GM23248 (cell line): ENCODE measurements at regions not wholly inside any gene's neighbourhood (a gene's known extent, or its start where the extent isn't known, plus 50 kb on each side); places are given as distances from the start of the nearest gene placed in this dataset.
A peak's percentile ranks its signal among the peaks of the same experiment; 100 is the strongest.

Source experiments
- DNase-seq: peaks from one replicate; pipeline ENCODE4 v3.0.0-alpha.2; 2015
- H2AFZ ChIP-seq: fragments of 200-600 bp; sonication (generic); 2 replicates; pipeline ENCODE4 v1.6.1; 2016; ENCODE audit warnings: antibody characterized with exemption
- H3F3A ChIP-seq: fragments of 200-600 bp; sonication (generic); 2 replicates; pipeline ENCODE4 v1.6.1; 2016; ENCODE audit warnings: mild to moderate bottlenecking, antibody characterized with exemption, mixed run types; ENCODE audit not compliant: insufficient read depth
- H3K27ac ChIP-seq: fragments of 200-600 bp; sonication (generic); 2 replicates; pipeline ENCODE4 v1.5.1; 2016; ENCODE audit warnings: mild to moderate bottlenecking
- H3K27me3 ChIP-seq: fragments of 200-600 bp; sonication (generic); replicated peaks from 2 replicates; pipeline ENCODE4 v1.6.1; 2016; ENCODE audit warnings: mild to moderate bottlenecking; ENCODE audit not compliant: insufficient read depth
- H3K36me3 ChIP-seq: fragments of 200-600 bp; sonication (generic); 2 replicates; pipeline ENCODE4 v1.6.1; 2016; ENCODE audit warnings: low read depth, mild to moderate bottlenecking
- H3K4me1 ChIP-seq: fragments of 200-600 bp; sonication (generic); 2 replicates; pipeline ENCODE4 v1.6.1; 2016; ENCODE audit warnings: mild to moderate bottlenecking; ENCODE audit not compliant: insufficient read depth
- H3K4me2 ChIP-seq: fragments of 200-600 bp; sonication (generic); one replicate; pipeline ENCODE4 v1.6.1; 2016; ENCODE audit warnings: mild to moderate bottlenecking; ENCODE audit not compliant: unreplicated experiment
- H3K4me3 ChIP-seq: fragments of 200-600 bp; sonication (generic); 2 replicates; pipeline ENCODE4 v1.5.1; 2016; ENCODE audit warnings: mild to moderate bottlenecking
- H3K79me2 ChIP-seq: fragments of 200-600 bp; sonication (generic); 2 replicates; pipeline ENCODE4 v1.6.1; 2016; ENCODE audit warnings: mild to moderate bottlenecking; ENCODE audit not compliant: insufficient read depth
- H3K9ac ChIP-seq: fragments of 200-600 bp; sonication (generic); 2 replicates; pipeline ENCODE4 v1.6.1; 2016; ENCODE audit warnings: mild to moderate bottlenecking
- H3K9me2 ChIP-seq: fragments of 200-600 bp; sonication (generic); 2 replicates; pipeline ENCODE4 v1.6.1; 2016; ENCODE audit warnings: mixed run types, mild to moderate bottlenecking, moderate library complexity; ENCODE audit not compliant: insufficient read depth
- H3K9me3 ChIP-seq: fragments of 200-600 bp; sonication (generic); one replicate; pipeline ENCODE4 v1.6.1; 2017; ENCODE audit warnings: low read depth
- H4K20me1 ChIP-seq: fragments of 200-600 bp; sonication (generic); 2 replicates; pipeline ENCODE4 v1.6.0; 2016; ENCODE audit not compliant: insufficient read depth
- EZH2 ChIP-seq: fragments of 200-600 bp; sonication (generic); IDR thresholded peaks from 2 replicates; pipeline ENCODE4 v1.6.1; 2018; ENCODE audit warnings: antibody characterized with exemption, mild to moderate bottlenecking; ENCODE audit not compliant: insufficient read depth, poor library complexity, severe bottlenecking
- EZH2phosphoT487 ChIP-seq: fragments of 200-600 bp; sonication (generic); IDR thresholded peaks from 2 replicates; pipeline ENCODE4 v1.6.1; 2018; ENCODE audit warnings: antibody characterized with exemption, moderate library complexity, mild to moderate bottlenecking, low read depth; ENCODE audit not compliant: insufficient read depth
- WGBS, 2 experiments: methylation state at CpG; one replicate each; pipeline ENCODE4 v1.1.6; 2015 to 2017; ENCODE audit warnings: low lambda C conversion rate in 2 of 2, low coverage in 1 of 2; ENCODE audit errors: missing lambda C conversion rate in 2 of 2; 5-methylcytosine and 5-hydroxymethylcytosine counted together
- in situ Hi-C: fragments of 300-500 bp; cut with MboI; formaldehyde crosslinking; loops from 2 replicates; pipeline ENCODE4 v1.15.0; 2020

DNA sequence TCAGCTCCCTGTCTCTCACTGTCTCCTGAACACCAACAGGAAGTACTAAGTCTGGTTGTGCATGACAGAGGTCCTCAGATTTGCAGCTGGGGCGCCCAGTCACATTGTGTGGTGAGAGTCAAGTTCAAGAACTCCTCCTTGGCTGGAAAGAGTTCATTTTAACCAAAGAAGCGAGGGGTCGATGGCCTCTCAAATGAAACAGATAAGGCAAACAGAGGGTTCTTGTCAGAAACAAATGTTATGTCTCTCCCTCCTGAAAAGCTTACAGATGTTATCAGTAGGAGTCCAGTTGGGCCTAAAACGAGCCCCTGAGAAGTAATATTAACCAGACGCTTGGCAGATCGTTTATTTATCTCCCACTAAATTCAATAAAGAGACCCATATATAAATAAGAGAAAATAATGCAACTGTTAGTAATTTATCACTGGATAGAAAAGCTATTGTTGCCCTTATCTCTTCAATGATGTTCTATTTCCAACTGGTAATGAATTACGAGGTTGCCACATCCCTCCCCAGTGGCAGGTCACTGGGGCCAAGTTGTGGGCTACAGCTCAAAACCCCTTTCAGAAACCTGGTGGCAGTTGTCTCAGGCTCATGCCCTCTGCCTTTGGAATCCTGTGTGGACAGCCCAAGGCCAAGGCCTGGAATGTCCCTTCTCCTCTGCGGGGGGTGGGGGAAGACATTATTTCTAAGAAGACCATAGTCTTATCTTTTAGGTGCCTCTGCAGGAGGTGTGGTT is 307.5 kb upstream of the DYNLRB2 start:
- no peaks in the 10 kb centered on the region for H3K27me3 ChIP-seq
- H3K4me3 ChIP-seq = no peak overlapping the region
- H3K4me2 ChIP-seq = no peak overlapping the region
- no peak overlapping the region for H3K9ac ChIP-seq
- H3K27ac ChIP-seq = no peak overlapping the region
- TF ChIP-seq EZH2 = no peak
- TF ChIP-seq EZH2phosphoT487 = no peak
- H2AFZ ChIP-seq = no peak overlapping the region
- no peak for DNase-seq
- H3K4me1 ChIP-seq = peaks cover 33% of the 10 kb centered on the region
- peaks cover 20% of the 10 kb centered on the region for H3F3A ChIP-seq
- no peaks in the 10 kb centered on the region for H3K79me2 ChIP-seq
- H3K9me3 ChIP-seq = no peaks in the 10 kb centered on the region
- in situ Hi-C loops = no loop called here
- no peaks in the 10 kb centered on the region for H3K36me3 ChIP-seq
- H3K9me2 ChIP-seq = no peaks in the 10 kb centered on the region
- WGBS, 2 experiments = 87 to 89% methylated on average over 8 of the region's 8 CpGs
- H4K20me1 ChIP-seq = no peaks in the 10 kb centered on the region

DNA sequence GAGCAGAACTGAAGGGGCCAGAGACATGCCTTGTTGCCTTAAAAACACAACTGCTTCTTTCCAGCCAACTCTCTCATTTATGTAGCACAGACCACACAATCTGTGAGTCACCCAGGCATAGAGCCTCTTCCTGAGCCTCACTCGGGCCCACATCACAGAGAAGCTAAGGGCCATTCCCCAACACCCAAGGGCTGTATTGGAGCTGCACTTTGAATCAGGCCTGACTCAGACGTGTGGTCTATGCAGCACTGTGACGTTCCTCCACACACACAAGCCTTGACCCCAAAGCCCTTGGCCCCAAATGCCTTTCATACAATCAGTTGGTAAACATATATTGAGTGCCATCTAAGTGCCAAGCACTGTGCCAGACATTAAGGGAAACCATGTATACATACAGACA is 308.9 kb upstream of the DYNLRB2 start:
- peak overlapping the region; percentile 45 for H2AFZ ChIP-seq

DNA sequence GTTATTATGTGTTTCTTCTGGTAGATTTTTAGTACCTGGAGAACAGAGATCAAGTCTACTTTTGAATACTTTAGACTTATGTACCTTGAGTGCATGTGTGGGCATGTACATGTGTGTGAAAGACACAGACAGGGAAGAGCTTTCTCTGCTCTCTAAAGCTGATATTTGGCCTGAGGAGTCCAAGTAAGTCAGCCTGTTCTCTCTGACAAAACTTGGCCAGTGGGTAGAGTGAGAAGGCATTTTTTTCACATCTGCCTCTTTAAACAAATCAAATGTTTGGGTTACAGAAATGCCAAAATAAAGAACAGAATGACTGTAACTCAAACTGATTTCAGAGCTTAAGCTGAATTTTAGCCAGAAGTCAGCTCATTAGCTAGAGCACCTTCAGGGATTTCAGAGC is 309.7 kb upstream of the DYNLRB2 start:
- Histone ChIP-seq H3K9ac (no peak overlapping the region), H3K4me3 (no peak overlapping the region), H3K4me2 (peak overlapping the region; percentile 48), H3K27me3 (no peaks in the 10 kb centered on the region), H3F3A (peaks cover 20% of the 10 kb centered on the region), H4K20me1 (no peaks in the 10 kb centered on the region), H3K27ac (peak overlapping the region; percentile 65), H2AFZ (peak overlapping the region; percentile 45), H3K79me2 (no peaks in the 10 kb centered on the region), H3K9me2 (no peaks in the 10 kb centered on the region), H3K4me1 (peaks cover 33% of the 10 kb centered on the region), H3K36me3 (no peaks in the 10 kb centered on the region), H3K9me3 (peaks cover 5% of the 10 kb centered on the region)
- TF ChIP-seq EZH2phosphoT487 (no peak), EZH2 (no peak)
- DNase-seq = peak; percentile 50
- in situ Hi-C loops = no loop called here

More for the DNA sequence above, 308.9 kb upstream of the DYNLRB2 start:
- Histone ChIP-seq H3K9me2 (no peaks in the 10 kb centered on the region), H4K20me1 (no peaks in the 10 kb centered on the region), H3K4me1 (peaks cover 33% of the 10 kb centered on the region), H3F3A (peaks cover 20% of the 10 kb centered on the region), H3K79me2 (no peaks in the 10 kb centered on the region), H3K4me2 (peak overlapping the region; percentile 48), H3K27me3 (no peaks in the 10 kb centered on the region), H3K27ac (peak overlapping the region; percentile 65), H3K9me3 (peaks cover under 1% of the 10 kb centered on the region), H3K36me3 (no peaks in the 10 kb centered on the region), H3K9ac (0 out of 2 replicates have a peak overlapping the region, but pooled peaks have one; percentile 17), H3K4me3 (no peak overlapping the region)
- in situ Hi-C loops = no loop called here
- WGBS, 2 experiments = 0% methylated on average over 3 of the region's 3 CpGs
- DNase-seq = peak; percentile 92
- no peak for TF ChIP-seq EZH2phosphoT487

DNA sequence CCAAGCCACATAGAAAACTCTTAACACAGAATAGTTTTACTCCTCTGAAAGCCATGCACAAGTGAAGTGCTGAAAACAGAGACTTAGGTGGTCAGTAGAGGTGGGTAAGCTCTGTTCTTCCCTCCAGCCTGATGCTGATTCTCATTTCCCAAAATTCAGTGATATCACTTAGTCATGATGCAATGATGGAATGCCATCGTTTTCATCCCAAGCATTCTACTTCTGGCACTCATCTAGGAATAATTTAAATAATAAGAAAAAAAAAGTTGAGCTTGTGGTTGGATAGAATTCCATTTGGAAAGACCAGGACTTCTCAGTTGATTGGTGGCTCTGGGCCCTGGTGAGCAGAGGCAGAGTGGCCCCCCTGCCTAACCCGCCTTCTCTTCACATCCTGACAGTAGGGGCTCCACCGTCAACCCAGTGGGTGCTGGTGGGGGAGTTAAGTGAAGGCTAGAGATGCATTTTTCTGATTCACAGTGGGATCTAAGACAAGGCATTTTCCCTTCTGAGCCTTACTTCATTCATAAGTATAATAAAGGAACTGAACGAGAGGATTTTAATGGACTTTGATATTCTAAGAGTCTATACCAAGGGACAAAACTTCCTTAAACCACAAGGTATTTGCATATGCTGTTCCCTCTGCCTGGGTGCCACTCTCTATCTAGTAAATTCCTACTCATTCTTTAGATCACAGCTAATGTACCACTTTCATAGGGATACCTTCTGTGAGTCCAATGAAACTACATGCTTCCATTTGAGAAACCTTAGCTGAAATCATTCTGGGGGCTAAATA is 310.3 kb upstream of the DYNLRB2 start:
- H2AFZ ChIP-seq = peak overlapping the region; percentile 45
- H3K79me2 ChIP-seq = no peaks in the 10 kb centered on the region
- WGBS, 2 experiments = 77 to 78% methylated on average over 4 of the region's 4 CpGs
- peak overlapping the region; percentile 65 for H3K27ac ChIP-seq
- H3K9ac ChIP-seq = no peak overlapping the region
- H3F3A ChIP-seq = peaks cover 20% of the 10 kb centered on the region
- H4K20me1 ChIP-seq = no peaks in the 10 kb centered on the region
- in situ Hi-C loops = no loop called here
- no peak for TF ChIP-seq EZH2phosphoT487
- TF ChIP-seq EZH2 = no peak
- H3K9me3 ChIP-seq = peaks cover 9% of the 10 kb centered on the region
- no peaks in the 10 kb centered on the region for H3K27me3 ChIP-seq
- H3K4me2 ChIP-seq = no peak overlapping the region
- no peaks in the 10 kb centered on the region for H3K36me3 ChIP-seq
- peaks cover 33% of the 10 kb centered on the region for H3K4me1 ChIP-seq
- no peak overlapping the region for H3K4me3 ChIP-seq
- DNase-seq = peak; percentile 9
- H3K9me2 ChIP-seq = no peaks in the 10 kb centered on the region
